Loucy (cell line): ENCODE measurements at regions not wholly inside any gene's neighbourhood (a gene's known extent, or its start where the extent isn't known, plus 50 kb on each side); places are given as distances from the start of the nearest gene placed in this dataset.

Source experiments
- H2AFZ ChIP-seq: fragments of 200-600 bp; sonication (generic); 2 replicates; pipeline ENCODE4 v1.6.0; 2016; ENCODE audit warnings: antibody characterized with exemption, mild to moderate bottlenecking, low read length, moderate library complexity
- H3F3A ChIP-seq: fragments of 200-600 bp; 2 replicates; pipeline ENCODE4 v1.6.0; 2016; ENCODE audit warnings: antibody characterized with exemption, low read depth, mild to moderate bottlenecking
- H3K27me3 ChIP-seq: fragments of 200-600 bp; sonication (generic); 2 replicates; pipeline ENCODE4 v1.6.1; 2014; ENCODE audit warnings: low read length, mild to moderate bottlenecking; ENCODE audit not compliant: insufficient read depth, poor library complexity, severe bottlenecking
- H3K36me3 ChIP-seq: fragments of 200-600 bp; sonication (generic); 2 replicates; pipeline ENCODE4 v1.6.1; 2016; ENCODE audit warnings: low read length; ENCODE audit not compliant: insufficient read depth
- H3K4me1 ChIP-seq: fragments of 200-600 bp; sonication (generic); 2 replicates; pipeline ENCODE4 v1.5.1; 2014; ENCODE audit warnings: low read length, mild to moderate bottlenecking; ENCODE audit not compliant: insufficient read depth, poor library complexity, severe bottlenecking
- H3K4me2 ChIP-seq: fragments of 200-600 bp; sonication (generic); 2 replicates; pipeline ENCODE4 v1.6.0; 2014; ENCODE audit warnings: antibody characterized with exemption, low read length, low read depth, mild to moderate bottlenecking; ENCODE audit not compliant: poor library complexity, severe bottlenecking
- H3K4me3 ChIP-seq: fragments of 200-600 bp; sonication (generic); 2 replicates; pipeline ENCODE4 v1.5.1; 2014; ENCODE audit warnings: low read length, mild to moderate bottlenecking, mixed read lengths; ENCODE audit not compliant: poor library complexity, severe bottlenecking
- H3K79me2 ChIP-seq: fragments of 200-600 bp; sonication (generic); 2 replicates; pipeline ENCODE4 v1.6.1; 2014; ENCODE audit warnings: low read length; ENCODE audit not compliant: insufficient read depth
- H3K9ac ChIP-seq: fragments of 200-600 bp; sonication (generic); 2 replicates; pipeline ENCODE4 v1.6.0; 2014; ENCODE audit warnings: mild to moderate bottlenecking, low read depth, low read length, moderate library complexity; ENCODE audit not compliant: poor library complexity, severe bottlenecking
- H3K9me2 ChIP-seq: fragments of 200-600 bp; sonication (generic); replicated peaks from 2 replicates; pipeline ENCODE4 v1.6.1; 2016; ENCODE audit warnings: low read depth, low read length, mixed read lengths
- H3K9me3 ChIP-seq: fragments of 200-600 bp; sonication (generic); 2 replicates; pipeline ENCODE4 v1.6.1; 2014; ENCODE audit warnings: mild to moderate bottlenecking, antibody characterized with exemption, low read length, low read depth; ENCODE audit not compliant: insufficient read depth
- H4K20me1 ChIP-seq: fragments of 200-600 bp; sonication (generic); 2 replicates; pipeline ENCODE4 v1.6.0; 2014; ENCODE audit warnings: antibody characterized with exemption, low read length, mild to moderate bottlenecking; ENCODE audit not compliant: insufficient read depth, poor library complexity, severe bottlenecking
- CTCF ChIP-seq: fragments of 200-600 bp; sonication (generic); conservative IDR thresholded peaks from 2 replicates; pipeline ENCODE4 v1.5.1; 2014; ENCODE audit warnings: mild to moderate bottlenecking, antibody characterized with exemption, low read length
- EZH2phosphoT487 ChIP-seq: fragments of 200-600 bp; IDR thresholded peaks from 2 replicates; pipeline ENCODE4 v1.6.1; 2018; ENCODE audit warnings: antibody characterized with exemption, mild to moderate bottlenecking, moderate library complexity, borderline replicate concordance

- Histone ChIP-seq H3K9me2 (no peaks in the 10 kb centered on the region), H3K27me3 (no peaks in the 10 kb centered on the region)
- TF ChIP-seq CTCF = no peak
- no peak for TF ChIP-seq EZH2phosphoT487
These were observed 77.3 kb upstream of the GADD45A start for GRCh38 chr1:67607699-67608098.

DNA sequence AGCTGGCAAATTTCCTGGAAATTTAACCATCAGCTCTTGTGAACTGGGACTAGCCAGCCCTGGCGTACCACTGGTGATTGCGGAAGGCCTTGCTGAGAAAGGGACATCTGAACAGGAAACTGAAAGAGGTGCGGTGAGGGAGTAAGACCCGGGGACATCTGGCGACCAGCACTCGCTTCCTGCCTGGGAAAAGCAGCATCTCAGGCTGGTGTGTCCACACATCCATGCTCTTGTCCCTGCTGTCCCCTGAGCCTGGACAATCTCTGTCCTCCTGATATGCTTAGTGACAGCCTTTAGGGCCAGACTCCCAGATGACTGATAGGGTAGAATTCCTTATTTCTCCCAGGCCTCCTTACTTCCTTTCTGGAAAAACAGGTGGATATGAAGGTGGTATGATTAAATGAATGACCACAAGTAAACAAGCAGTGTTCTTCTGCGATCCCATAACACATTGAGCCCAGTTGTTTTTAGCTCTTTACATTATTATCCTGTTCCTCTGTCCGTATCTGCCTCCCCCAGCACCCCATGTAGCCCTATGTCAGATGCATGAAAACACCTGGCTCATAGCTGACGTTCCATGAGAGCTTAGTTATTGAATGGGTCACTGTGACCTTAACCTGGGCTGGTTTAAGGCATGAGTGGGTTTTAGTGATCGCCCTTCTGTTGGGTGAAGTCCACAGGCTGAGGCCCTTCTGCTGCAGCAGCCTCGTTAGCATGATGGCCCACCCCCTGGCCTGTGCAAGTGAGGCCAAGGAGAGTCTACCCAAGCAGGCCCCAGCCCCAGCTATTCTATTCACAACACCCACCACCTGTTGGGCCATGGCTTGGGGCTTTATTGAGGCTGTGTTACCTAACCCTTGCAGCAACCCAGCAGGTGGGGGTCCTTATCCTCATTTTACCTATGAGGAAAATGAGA, 76.1 kb upstream of the GADD45A start:
- H3K4me1 ChIP-seq = peaks cover 3% of the 10 kb centered on the region
- H3K36me3 ChIP-seq = no peaks in the 10 kb centered on the region
- no peaks in the 10 kb centered on the region for H3K9me3 ChIP-seq
- no peaks in the 10 kb centered on the region for H3K9me2 ChIP-seq
- no peak overlapping the region for H3K4me2 ChIP-seq
- H4K20me1 ChIP-seq = no peaks in the 10 kb centered on the region
- no peak overlapping the region for H2AFZ ChIP-seq
- H3K9ac ChIP-seq = no peak overlapping the region
- TF ChIP-seq EZH2phosphoT487 = no peak
- no peak for TF ChIP-seq CTCF
- H3K27me3 ChIP-seq = no peaks in the 10 kb centered on the region
- H3K4me3 ChIP-seq = no peak overlapping the region
- H3K79me2 ChIP-seq = no peaks in the 10 kb centered on the region
- no peaks in the 10 kb centered on the region for H3F3A ChIP-seq

More at GRCh38 chr1:67607699-67608098, 77.3 kb upstream of the GADD45A start:
- H3F3A ChIP-seq = no peaks in the 10 kb centered on the region
- no peak overlapping the region for H3K4me3 ChIP-seq
- H3K9ac ChIP-seq = no peak overlapping the region
- H3K36me3 ChIP-seq = no peaks in the 10 kb centered on the region
- H2AFZ ChIP-seq = no peak overlapping the region
- peaks cover 3% of the 10 kb centered on the region for H3K4me1 ChIP-seq
- no peaks in the 10 kb centered on the region for H3K79me2 ChIP-seq
- no peak overlapping the region for H3K4me2 ChIP-seq
- H3K9me3 ChIP-seq = no peaks in the 10 kb centered on the region
- H4K20me1 ChIP-seq = no peaks in the 10 kb centered on the region

DNA sequence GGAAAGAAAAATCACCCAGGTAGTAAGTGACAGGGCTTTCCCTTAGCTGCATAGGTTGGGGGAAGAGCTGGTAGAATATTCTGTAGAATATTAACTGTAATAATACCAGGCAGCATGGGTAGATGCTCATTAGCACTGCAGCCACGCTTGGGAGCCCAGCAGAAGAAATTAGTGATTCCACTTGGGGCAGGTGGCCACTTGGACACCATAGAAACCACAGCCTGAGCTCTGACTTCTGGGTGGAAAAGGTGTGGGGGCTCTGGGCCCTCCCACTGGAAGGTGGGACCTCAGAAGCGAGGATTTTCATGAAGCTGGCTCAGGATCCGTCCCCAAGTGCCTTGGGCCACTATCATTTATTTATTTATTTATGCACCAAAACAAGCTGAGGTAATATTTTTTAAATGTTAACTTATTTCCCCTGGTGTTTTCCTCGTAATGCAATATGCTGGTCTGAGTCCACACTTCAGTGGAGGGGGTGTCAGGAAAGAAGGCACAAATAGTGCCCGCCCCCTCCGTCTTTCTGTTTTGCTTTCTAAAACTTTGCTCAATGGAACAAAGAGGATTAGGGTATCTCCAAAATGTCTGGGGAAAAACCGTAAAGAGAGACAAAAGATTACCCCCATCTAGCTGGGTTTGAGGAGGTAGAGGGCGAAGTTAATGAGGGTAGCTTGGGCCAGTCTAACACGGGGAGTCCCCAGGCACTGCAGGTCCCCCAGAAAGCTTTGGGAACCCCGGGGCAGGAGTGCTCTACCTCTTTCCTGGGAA, 75.2 kb upstream of the GADD45A start:
- Histone ChIP-seq H3K4me2 (no peak overlapping the region), H3K9ac (no peak overlapping the region), H3K9me2 (no peaks in the 10 kb centered on the region), H3K9me3 (no peaks in the 10 kb centered on the region), H3K79me2 (no peaks in the 10 kb centered on the region), H3K4me3 (no peak overlapping the region), H3K4me1 (peaks cover 3% of the 10 kb centered on the region), H3K36me3 (no peaks in the 10 kb centered on the region), H3K27me3 (no peaks in the 10 kb centered on the region), H4K20me1 (no peaks in the 10 kb centered on the region), H2AFZ (no peak overlapping the region), H3F3A (no peaks in the 10 kb centered on the region)
- TF ChIP-seq CTCF (no peak), EZH2phosphoT487 (no peak)
